GM10248 (cell line): ENCODE measurements at regions not wholly inside any gene's neighbourhood (a gene's known extent, or its start where the extent isn't known, plus 50 kb on each side); places are given as distances from the start of the nearest gene placed in this dataset.
A peak's percentile ranks its signal among the peaks of the same experiment; 100 is the strongest.

ENCODE experiments used
- CTCF ChIA-PET: fragments of 300-600 bp; sonication (Branson Sonifier 250); formaldehyde crosslinking; extraction: SDS; loops from one replicate; lab custom pipeline; 2021; ENCODE audit warnings: antibody characterized with exemption; lab: Yijun Ruan, JAX
- POLR2A ChIA-PET: fragments of 350-650 bp; sonication (Branson Sonifier 250); formaldehyde crosslinking; extraction: SDS; loops from one replicate; lab custom pipeline; 2020; ENCODE audit warnings: antibody characterized with exemption; lab: Yijun Ruan, JAX
- DNase-seq: peaks from one replicate; pipeline ENCODE4 v3.0.0; 2012; ENCODE audit errors: extremely low spot score
- CTCF ChIP-seq: IDR thresholded peaks from 2 replicates; pipeline ENCODE4 v1.5.1; 2012; ENCODE audit warnings: mild to moderate bottlenecking, low read depth; ENCODE audit errors: extremely low read depth, missing control alignments, control extremely low read depth

- no peak for TF ChIP-seq CTCF
- ChIA-PET POLR2A (no interaction called here), CTCF (interaction anchor here (1.5 kb wide), 1 partner anchor 10 kb away, joined by 5 read pairs; no protein-coding TSS in a partner anchor)
- DNase-seq, result no peak
These were observed 184.4 kb downstream of the HLX start for GRCh38 chr1:221063651-221064050.

DNA sequence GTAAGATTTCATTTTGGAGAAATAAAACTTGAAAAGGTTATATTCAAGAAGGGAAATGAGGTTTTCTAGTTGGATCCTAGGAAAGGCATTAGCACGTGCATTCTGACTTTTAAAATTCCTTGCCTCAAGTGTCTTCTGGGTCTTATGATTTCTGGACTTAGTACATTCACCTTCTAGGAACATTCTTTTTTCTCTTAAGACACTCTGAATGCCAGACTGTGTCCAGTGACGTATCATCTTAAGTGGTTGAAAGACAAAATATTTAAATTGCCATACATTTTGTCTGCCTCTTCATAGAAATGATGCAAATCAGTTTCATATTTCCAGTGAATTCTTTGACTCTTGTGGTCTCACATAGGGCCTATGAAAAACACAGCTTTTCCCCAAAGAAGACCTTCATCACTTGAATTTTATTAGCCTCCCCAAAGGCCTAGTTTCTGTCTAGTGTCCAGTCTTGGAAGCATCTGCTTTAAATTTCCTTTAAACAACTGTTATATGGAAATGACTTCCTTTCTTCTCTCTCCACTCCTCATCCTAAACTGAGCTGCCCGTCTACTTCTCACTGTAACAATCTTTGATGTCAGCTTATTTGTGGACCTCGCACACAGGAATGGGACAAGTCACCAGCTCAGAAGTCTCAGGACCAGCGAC is 187.2 kb downstream of the HLX start:
- POLR2A ChIA-PET, result no interaction called here
- no peak for DNase-seq
- CTCF ChIA-PET, result no interaction called here
- no peak for TF ChIP-seq CTCF

- CTCF ChIA-PET, result interaction anchor here (2.5 kb wide), 1 partner anchor 136 kb away, joined by 6 read pairs; no protein-coding TSS in a partner anchor
- DNase-seq, result no peak
- POLR2A ChIA-PET, result no interaction called here
- TF ChIP-seq CTCF, result no peak
These were observed 188.5 kb downstream of the HLX start for GRCh38 chr1:221067721-221068120.

DNA sequence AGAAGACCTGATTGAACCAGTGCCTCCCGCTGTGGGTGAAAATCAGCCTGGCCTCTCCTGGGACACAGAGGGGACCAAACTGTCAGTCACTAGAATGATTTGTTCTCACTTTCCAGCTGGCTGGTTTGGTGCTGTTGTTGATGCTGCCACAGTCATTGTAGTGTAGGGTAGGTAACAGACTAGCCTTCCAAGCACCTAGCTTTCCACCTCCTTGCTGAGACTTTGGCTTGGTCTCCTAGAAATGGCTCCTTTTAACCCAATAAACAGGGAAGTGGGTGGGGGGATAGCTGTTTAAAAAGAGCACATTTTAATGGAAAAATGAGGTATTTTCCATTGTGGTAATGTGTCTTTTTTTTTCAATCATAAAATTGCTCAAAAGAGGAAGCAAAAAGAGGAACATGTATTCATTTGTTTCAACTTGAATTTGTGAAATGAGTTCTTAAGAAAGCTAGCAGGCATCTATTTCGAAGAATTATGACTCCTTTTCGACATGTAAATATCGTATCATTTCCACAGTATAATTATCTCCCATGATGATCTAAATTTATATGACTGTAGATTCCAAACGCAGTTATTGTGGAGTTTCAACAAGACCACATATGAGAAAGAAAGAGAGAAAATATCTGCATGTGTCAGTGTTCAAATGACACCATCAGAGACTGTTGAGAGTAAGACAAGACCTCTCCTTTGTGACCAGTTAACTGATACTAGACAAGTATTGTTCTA is 190.1 kb downstream of the HLX start:
- peak; percentile 57 for DNase-seq
- ChIA-PET CTCF (interaction anchor here (0.7 to 2.5 kb wide), 4 partner anchors 10 to 194 kb away, joined by 3 to 6 read pairs (median 3); no protein-coding TSS in a partner anchor), POLR2A (no interaction called here)
- no peak for TF ChIP-seq CTCF

DNA sequence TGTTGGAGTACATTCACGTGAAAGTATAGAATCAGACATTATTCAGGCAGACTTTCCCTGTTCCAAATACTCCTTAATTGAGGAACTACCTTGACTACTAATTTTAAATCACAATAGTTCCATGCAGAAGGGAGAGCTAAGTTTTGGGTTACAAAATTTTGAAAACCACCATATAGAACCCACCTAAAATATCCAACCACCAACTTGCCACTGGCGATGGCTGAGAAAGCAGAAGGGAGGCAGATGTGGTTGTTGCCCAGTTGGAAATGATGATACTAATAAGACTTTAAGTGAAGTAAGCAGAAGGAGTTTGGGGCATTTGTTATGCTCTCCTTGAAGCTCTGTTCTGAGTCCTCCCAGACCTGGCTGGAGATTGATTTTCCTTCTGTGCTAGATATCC is 190.7 kb downstream of the HLX start:
- POLR2A ChIA-PET, result no interaction called here
- CTCF ChIA-PET, result interaction anchor here (0.6 to 2.5 kb wide), 4 partner anchors 9 to 134 kb away, joined by 3 to 6 read pairs (median 4); no protein-coding TSS in a partner anchor
- no peak for DNase-seq
- TF ChIP-seq CTCF, result no peak

DNA sequence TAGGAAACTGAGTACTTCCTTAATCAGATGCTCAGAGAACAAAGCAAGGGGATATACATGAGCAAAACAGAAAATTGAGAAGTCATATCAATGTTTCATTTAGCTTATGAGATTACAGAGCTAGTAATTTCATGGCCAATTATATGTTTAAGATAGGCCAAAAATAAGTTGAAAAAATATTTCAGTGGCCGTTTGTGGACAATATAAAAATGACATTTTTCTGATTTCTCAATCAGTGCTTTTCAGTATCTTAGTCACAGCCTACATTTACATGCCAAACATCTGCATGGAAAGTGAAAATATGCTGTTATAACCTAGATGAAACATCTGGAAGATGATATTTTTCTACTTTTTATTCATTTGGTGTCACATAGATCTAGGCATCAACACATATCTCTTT is 192.5 kb downstream of the HLX start:
- POLR2A ChIA-PET, result no interaction called here
- TF ChIP-seq CTCF, result no peak
- DNase-seq, result no peak
- CTCF ChIA-PET, result interaction anchor here (0.9 to 2.1 kb wide), 6 partner anchors 11 to 131 kb away, joined by 3 to 7 read pairs (median 3); no protein-coding TSS in a partner anchor
